Mucosa of gallbladder (tissue), 1 donor: ENCODE measurements at regions not wholly inside any gene's neighbourhood (a gene's known extent, or its start where the extent isn't known, plus 50 kb on each side); places are given as distances from the start of the nearest gene placed in this dataset.

ENCODE experiments used
- DNase-seq: peaks from one replicate; pipeline ENCODE4 v3.0.0-alpha.2; 2020; ENCODE audit warnings: low spot score
- donor health status: DM: no; HTN: no; CAD: no.

DNA sequence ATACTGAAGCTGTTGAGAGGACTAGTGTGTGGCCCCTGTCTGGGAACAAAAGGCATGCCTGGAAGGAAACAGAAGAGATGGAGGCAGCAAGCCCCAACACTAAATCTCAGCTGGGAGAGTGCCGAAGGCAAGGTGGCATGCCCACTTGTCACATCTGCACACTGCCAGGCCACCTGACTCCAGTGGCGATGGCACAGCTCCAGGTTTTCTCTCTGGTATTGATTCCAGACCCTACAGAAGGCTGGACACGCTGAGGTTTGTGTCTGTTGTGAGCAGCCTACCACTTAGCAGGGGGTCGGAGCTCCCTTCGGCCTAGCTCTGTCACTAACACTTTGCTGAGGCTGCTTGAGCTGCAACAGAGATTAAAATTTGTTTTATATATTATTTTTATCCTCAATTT is 307.3 kb downstream of the TDRD15 start:
- no peak for DNase-seq

DNA sequence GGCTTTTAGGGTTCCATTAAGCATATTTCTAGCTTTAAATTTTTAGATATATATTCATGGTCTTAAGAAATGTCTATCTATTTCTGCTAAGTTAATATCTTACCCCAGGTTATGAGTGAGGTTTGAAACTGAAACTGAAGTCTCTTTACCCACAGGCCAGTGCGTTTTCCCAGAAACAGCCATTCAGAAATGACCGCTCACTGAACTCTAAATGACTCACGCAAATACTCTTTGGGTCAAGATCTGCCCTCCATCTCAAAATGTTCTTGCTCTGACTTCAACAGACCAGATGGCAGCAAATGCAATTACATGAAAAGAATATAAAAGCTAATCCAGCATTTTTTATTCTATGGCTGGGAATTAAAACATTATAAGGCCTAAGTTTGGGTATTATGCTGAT is 315.2 kb downstream of the TDRD15 start:
- DNase-seq: no peak

DNA sequence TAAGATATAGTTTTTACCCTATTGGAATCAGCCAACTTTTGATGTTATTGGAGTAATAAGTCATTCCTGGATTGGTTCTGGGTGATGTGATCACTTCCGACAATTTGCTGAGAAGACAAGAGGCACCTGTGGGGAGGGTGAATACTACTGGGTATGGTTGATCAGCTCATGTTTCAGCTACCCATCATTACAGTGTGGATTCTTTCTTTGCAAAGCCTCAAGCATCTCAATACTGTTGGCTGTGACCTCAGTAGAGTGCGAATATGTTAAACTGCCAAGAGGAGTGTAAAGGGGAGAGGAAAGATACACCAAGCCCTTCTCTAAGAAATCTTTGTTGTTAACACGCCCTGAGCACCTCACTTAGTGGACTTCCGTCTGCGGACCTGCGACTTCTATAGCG is 317.7 kb downstream of the TDRD15 start:
- DNase-seq: no peak

DNA sequence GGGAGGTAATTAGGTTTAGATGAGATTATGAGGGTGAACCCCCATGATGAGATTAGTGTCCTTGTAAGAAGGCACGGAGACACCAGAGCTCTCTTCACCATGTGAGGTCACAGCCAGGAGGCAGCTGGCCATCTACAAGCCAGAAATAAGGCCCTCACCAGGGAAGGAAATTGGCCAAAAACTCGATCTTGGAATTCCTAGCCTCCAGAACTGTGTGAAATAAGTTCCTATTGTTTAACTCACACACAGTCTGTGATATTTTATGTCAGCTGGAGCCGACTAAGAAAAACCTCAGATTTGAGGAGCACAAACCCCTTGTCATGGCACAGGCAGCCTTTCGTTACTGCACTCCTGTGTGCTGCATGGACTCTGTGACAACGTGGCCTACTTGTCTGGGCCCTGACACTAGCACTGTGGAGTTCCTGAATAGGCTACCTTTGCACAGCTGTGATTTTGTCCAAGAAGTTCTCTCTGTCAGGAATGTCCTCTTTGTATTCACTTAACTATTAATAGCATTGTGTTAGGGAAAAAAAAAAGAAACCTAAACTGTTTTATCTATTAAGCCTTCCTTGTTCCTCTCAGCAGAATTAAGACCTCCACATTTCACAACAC is 319.8 kb downstream of the TDRD15 start:
- no peak for DNase-seq

DNA sequence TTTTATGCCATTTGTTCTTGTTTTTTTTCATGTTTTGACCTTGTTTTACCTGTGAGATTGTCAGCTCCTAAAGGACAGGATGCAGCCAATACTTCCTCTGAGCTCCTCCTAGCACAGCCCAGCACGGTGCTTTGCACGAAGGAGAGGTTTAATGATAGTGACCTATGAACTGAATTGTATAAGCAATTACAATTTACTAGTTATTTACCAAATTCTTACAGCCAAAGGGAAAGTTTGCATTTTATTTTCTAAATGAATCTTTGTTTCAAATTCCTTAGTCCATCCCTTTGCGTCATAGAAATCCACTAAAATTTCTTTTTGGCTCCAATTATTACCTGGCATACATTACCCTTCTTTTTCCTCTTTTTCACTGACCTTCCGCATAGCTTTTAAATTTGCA is 326.1 kb downstream of the TDRD15 start:
- DNase-seq: no peak

DNA sequence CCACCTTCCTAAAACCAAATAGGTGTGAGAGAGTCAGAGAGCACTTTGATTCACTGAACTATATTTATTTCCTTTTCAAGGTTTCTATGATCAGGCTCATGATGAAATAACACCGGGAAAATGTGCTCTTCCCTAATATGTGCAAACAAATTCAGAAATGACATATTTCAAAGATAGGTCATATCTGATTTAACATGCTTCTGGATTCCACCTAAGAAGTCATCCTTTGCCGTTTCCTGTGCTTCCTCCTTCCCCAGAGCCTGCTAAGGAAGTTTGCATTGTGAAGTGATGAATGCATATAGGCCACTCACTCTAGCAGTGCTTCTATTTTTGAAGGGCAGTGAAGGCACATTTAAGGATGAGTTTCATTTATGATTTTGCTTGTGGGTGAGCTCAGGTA is 327.6 kb downstream of the TDRD15 start:
- no peak for DNase-seq

DNA sequence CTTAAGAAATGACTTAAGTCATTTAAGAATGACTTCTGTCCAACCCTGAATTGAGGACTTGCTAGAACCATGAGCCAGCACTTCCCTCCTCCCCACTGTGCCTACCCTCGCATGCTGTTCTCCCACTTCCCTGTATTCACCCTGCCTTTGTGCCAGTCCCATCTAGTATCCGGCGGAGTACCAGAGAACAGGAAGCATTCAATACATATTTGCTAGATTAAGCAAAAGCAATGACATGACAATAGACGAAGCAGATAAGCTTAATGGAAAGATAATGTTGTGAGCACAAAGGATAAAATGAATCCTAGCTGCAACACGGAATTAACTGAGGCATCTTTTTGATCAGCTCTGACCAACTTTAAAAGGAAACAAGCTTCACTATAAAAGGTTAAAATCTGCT is 328.5 kb downstream of the TDRD15 start:
- DNase-seq: no peak

DNA sequence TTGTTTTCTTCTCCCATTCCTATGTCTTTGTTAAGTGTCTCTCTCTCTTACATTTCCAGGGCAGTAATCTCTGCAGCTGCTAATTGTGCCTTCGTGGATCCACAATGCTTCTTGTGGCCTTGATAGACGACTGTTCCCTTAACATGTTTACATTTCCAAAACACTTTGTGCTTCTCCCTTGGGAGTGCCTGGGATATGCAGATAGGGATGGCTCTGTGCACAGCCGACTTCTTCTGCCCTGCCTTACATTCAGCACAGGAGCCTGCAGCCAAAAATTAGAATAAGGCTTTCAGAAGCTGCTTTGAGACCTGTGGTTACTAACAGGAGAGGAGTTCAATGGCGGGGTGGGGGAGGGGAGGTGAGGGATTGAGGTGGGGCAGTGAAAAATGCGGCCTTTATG is 328.9 kb downstream of the TDRD15 start:
- DNase-seq: no peak

DNA sequence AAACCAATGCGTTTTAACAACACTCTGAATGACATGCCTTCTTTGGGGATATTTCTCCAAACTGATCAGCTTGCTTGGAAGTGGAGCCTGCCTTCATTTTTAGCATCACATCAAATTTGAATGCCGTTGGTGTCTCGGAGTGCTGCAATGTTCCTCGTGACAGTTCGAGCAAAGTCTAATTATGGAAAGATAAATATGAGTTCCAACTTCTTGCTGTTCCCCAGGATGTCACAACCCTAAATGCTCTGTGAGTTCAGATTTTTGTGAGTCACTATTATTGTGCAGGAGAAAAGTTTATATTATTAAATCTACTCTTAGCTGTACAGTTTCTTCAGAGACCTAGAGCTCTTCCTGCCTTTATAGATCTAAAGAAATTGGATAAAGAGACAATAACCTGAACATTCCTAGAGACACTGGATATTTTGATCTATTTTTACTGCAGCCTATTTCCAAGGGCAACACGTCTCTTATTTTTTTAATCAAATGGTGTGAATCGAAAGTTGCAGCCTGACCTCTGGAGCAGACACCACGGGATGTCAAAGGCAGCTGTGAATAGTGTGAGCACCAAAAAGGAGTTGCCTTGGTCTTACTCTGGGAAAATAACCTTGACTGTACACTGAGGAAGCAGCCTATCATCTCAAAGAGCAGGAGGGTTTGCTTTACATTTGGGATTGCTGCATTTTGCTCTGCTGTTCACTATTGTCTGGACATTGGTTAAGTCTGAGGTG is 330.1 kb downstream of the TDRD15 start:
- no peak for DNase-seq

DNA sequence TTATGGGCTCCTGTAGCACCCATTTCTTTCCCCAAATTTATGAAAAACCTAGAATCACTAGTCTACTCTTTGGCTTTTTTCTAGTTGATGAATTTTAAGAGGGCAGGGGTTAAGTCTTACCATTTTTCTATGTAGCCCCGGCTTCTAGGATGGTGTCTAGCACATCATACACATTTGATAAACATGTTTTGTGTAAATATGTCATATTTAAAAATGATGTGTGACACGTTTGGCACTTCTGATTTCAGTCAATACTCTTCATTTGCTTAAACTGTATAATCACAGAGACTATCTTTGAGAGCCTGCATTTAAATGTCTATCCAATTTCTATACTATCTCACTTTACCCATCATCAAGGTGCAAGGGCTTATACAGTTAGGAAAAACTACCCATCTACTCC is 331.1 kb downstream of the TDRD15 start:
- DNase-seq: no peak

DNA sequence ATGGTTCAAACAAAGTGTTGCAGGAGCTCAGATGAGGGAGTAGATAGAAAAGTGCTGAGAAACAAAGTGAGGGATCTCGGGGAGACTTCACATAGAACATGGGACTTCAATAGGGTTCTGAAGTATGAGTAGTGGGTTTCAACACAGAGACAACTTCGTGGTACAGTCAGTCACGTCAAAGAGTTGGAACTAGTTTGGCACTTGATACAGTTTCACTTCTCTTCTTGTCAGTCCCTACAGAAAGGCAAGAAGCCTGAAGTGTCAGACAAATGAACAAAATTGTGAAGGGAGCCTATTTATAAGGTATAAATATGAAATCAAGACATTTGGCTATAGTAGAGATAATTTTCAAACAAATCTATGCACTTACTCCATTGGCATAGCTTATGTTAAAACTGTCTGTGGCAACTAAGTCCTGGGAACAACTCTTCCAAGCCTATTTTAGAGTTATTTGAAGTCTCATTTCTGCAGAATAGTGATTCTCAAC is 338.0 kb downstream of the TDRD15 start:
- DNase-seq: no peak

DNA sequence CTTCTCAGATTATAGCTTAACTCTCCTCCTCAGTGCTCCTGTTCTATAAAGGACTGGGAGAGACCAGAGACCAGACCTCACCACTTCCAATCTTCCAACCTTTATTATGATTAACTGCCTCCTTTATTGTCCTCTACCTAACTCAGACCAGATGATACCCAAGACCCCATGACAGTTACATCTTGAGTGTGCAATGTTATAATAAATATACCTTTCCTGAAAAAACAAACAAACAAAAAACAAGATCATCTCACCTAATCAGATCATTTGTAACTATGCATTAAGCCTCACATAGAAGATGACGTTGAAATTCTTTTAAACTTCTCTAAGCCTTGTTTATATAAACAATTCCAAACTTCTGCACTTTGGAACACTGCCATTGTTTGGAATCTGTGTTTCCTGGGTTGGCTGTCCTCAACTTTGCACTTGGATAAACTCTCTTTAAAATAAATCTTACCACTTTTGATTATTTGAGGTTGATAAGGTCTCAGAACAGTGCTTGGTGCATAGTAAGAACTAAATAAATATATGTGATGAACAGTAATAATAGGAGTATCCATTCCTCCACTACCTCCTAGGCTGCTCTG is 342.7 kb downstream of the TDRD15 start:
- DNase-seq: no peak

DNA sequence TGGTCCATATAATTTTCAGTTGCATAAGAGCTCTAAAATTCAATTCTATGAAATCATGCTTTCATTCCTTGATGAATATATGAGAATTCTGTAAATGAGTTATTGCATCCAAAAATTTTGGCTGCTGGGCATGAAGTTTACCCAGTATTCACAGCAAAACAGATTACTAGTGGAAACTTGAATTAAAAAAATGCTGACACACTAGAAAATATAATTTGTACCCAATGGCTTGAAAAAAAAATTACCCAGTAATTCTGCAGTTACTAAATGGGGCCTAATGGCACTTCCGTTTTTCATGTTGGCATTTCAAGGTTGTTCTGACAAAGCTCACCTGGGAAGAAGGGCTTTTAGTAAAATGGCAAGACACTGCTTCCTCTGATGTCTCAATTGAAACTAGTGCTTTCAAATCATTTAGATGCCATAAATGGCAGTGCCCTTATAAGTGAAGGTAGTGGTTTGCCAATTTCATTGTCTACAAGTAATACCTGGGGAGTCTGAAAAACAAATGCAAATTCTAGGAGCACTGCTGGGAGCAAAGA is 343.6 kb downstream of the TDRD15 start:
- DNase-seq: no peak

DNA sequence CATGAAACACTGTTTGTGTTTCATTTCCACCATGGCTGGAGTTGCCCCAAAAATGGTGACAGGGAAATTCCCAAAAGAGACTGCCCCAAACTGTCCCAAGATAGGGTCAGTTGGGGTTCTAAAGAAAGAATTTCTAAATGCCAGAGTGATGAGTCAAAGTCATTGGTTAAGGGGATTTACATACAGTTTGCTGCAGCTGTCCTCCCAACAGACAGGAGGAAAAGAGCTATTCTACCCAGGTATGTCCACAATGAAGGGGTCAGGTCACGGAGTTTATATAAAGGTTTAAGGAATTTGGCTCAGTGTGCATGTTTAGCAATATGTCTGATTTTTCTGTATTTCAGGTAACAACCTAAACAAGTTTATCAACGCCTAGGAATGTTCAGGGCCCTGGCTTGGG is 344.1 kb downstream of the TDRD15 start:
- DNase-seq: no peak

DNA sequence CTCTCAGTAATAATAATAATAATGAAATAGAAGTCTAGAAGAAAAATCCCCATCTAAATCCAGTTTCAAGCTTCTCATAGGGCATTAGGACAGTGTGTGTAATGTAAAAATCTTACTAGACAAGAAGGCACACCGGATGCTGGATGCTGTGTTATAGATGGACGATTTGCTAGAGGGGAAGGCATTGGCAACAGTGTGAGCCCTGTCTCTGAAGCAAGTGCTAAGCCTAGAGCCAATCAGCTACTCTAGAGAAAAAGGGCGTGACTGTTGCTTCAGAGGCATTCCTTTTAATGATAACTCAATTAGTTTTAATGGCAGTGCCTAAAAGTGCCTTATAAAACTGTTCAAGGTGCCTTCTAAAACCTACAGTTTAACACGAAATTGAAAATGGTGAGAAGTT is 344.9 kb downstream of the TDRD15 start:
- DNase-seq: no peak

DNA sequence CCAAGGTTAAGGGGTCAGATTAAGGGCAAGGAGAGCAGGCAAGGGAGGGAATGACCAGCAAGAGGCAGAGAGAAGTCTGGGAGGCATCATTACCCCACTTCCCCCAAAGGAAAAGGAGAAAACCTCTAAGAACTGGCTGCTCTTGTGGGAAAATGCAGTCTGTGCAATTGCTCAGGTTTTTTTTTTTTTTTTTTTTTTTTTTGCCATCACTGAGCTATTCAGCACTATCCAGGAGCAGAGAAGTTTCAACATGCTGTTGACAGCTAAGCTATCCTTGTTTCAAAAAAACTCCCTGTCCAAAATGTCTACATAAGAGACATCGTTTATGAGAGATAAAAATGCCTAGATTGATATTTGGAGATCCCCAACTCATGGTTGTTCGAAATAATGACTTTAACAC is 345.4 kb downstream of the TDRD15 start:
- DNase-seq: no peak

DNA sequence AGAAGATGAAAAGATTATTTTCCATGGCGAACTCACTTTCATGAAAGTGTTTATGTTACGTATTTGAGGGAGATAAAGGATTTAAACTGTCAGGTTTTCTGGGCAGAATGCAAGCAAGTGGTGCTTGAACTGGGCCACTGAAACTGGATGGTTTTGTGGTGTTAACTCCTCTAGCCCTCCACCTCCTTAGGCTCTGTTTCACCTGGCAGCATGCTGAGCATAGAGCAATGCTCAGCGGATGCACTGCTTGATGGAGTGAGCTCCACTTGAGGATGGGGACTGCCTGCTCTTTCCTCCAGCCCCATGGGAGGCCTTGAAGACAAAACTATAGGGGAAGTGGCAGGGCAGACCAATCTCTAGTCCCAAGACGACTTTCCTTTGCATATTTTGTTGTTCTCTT is 345.8 kb downstream of the TDRD15 start:
- no peak for DNase-seq

DNA sequence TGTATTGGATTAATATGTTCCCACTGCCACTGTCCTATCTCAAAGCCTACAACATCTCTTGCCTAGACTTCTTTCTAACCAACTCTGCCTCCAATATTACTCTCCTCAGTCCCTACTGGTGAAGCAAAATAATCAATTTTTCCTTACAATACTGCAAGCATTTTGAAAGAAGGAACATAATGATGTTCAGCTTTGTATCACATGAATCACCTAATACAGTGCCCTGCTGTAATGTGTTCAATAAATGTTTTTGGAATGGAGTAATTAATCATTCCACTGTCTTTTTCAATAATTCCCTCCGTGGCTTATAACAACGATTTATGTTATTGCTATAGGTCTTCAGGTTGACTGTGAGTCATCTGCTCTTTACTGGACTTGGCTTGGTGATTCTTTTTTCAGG is 356.4 kb downstream of the TDRD15 start:
- DNase-seq: no peak

DNA sequence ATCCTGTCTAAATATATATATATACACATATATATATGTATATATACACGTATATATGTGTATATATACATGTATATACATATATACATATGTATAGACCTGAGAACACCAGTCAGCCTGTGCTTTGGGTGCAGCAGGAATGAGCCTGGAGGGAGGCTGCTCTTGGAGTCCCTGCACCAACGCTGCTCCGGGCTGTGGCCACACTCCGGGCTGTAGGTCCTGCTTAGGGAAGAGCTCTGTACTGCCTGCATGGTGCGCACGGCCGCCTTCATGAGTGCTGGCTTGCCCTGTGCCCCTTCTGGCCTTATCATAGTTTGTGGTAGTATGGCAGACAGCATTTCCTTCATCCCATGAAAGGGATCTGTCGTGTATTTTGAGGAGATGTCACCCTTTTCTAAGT is 360.9 kb downstream of the TDRD15 start:
- DNase-seq: no peak

DNA sequence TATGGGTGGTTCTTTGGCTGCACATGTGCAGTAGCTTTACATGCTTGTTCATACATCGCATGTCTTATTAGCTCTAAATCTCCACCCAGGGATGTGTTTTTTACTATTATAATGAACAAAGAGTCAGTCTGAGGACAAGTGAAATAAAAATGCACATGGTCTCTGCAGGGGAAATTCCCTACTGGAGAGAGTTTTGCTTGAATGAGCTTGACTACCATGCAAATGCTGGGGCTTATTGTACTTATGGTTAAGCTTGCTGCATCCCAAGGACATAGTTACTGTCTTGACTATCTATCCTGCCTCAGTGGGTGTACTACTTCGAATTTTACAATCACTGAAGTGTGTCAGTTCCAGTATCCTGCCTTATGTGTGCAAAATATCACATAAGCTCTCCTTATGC is 362.7 kb downstream of the TDRD15 start:
- no peak for DNase-seq

DNA sequence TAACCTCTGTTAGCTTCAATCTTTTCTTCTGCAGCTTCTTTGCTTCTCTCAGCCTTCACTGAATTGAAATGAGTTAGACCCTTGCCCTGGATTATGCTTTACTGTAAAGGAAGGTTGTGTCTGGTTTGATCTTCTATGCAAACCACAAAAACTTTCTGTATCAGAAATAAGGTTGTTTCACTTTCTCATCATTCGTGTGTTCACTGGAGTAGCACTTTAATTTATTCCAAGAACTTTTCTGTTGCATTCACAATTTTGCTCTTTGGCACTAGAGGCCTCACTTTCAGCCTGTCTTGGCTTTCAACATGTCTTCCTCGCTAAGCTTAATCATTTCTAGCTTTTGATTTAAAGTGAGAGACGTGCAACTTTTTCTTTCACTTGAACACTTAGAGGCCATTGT is 365.3 kb downstream of the TDRD15 start:
- DNase-seq: no peak

DNA sequence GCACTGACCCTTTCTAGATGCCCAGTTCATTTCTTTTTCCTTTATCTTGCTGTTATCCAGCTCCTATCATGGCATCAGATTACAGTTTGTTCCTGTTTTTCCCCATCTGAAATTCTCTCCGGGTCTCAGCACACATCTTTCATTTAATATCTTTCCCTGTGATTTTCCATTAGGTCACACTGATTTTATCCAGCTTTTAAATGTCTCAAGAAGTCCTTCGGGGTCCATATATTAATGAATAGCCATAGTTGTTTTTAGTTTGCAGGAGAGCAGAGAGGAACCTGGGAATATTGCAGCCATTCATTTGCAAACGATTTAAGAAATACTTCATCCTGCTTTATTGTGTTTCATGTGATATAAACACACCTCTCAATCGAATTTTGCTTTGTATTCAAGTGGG is 374.2 kb downstream of the TDRD15 start:
- no peak for DNase-seq

DNA sequence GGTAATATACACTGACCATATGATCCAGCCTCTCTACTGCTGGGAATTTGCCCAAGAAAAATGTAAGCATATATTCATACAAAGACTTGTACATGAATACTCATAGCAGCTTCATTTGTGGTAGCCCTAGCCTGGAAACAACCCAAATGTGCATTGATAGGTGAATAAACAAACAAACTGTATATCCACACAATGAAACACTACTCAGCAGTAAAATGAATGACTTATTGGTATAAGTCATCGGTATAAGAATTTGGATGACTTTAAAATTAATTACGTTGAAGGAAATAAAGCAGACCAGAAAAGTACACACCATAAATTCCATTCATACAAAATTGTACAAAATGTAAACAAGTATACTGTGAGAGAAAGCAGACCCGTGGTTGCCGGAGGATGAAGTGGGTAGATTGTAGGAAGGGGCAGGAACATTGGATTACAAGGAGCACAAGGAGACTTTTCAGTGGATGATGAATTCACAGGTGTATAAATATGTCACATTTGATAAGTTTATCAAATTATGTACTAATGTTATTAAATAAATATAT is 376.7 kb downstream of the TDRD15 start:
- DNase-seq: no peak
